OCI-LY7 (cell line): ENCODE measurements at regions not wholly inside any gene's neighbourhood (a gene's known extent, or its start where the extent isn't known, plus 50 kb on each side); places are given as distances from the start of the nearest gene placed in this dataset.

Source experiments
- BruUV-seq: library from RNA; stranded (reverse); fragments of 400-500 nt; replicated peaks from 2 replicates; lab custom pipeline; 2021; lab: Mats Ljungman, UMichigan
- CTCF ChIA-PET: fragments of 300-600 bp; sonication (Branson Sonifier 250); formaldehyde crosslinking; loops from one replicate; lab custom pipeline; 2022; ENCODE audit warnings: antibody characterized with exemption; ENCODE audit not compliant: unreplicated experiment; lab: Charles Lee
- POLR2A ChIA-PET: fragments of 300-600 bp; sonication (Branson Sonifier 250); formaldehyde crosslinking; loops from one replicate; lab custom pipeline; 2022; ENCODE audit warnings: antibody characterized with exemption; lab: Charles Lee
- DNase-seq: peaks from one replicate; pipeline ENCODE4 v3.0.0-alpha.2; 2015; ENCODE audit warnings: low spot score
- H2AFZ ChIP-seq: fragments of 200-600 bp; sonication (generic), shearing (Covaris generic); 2 replicates; pipeline ENCODE4 v1.6.1; 2014; ENCODE audit warnings: mild to moderate bottlenecking, antibody characterized with exemption, low read length, moderate library complexity
- H3K27ac ChIP-seq: fragments of 200-600 bp; sonication (generic); 2 replicates; pipeline ENCODE4 v1.5.1; 2014; ENCODE audit warnings: mixed run types, low read depth, mild to moderate bottlenecking, moderate library complexity, low read length, inconsistent platforms; ENCODE audit not compliant: poor library complexity, severe bottlenecking
- H3K36me3 ChIP-seq: fragments of 200-600 bp; sonication (generic); 2 replicates; pipeline ENCODE4 v1.6.1; 2014; ENCODE audit warnings: mild to moderate bottlenecking, antibody characterized with exemption, low read length, moderate library complexity, mixed read lengths; ENCODE audit not compliant: insufficient read depth
- H3K4me1 ChIP-seq: fragments of 200-600 bp; sonication (generic); 2 replicates; pipeline ENCODE4 v1.5.1; 2014; ENCODE audit warnings: mild to moderate bottlenecking, low read length; ENCODE audit not compliant: insufficient read depth, poor library complexity, severe bottlenecking
- H3K4me2 ChIP-seq: fragments of 200-600 bp; sonication (generic); 2 replicates; pipeline ENCODE4 v1.6.1; 2014; ENCODE audit warnings: mild to moderate bottlenecking, low read length
- H3K4me3 ChIP-seq: fragments of 200-600 bp; sonication (generic); 2 replicates; pipeline ENCODE4 v1.5.1; 2014; ENCODE audit warnings: mild to moderate bottlenecking, low read depth, low read length; ENCODE audit not compliant: poor library complexity, severe bottlenecking
- H3K79me2 ChIP-seq: fragments of 200-600 bp; sonication (generic); 2 replicates; pipeline ENCODE4 v1.6.1; 2016; ENCODE audit warnings: low read depth, mild to moderate bottlenecking, low read length, moderate library complexity, mixed read lengths; ENCODE audit not compliant: insufficient read depth
- H3K9me2 ChIP-seq: fragments of 200-600 bp; sonication (generic); 2 replicates; pipeline ENCODE4 v1.6.1; 2016; ENCODE audit warnings: mild to moderate bottlenecking, low read length, mixed read lengths; ENCODE audit not compliant: insufficient read depth
- H3K9me3 ChIP-seq: fragments of 200-600 bp; sonication (generic); 2 replicates; pipeline ENCODE4 v1.6.1; 2014; ENCODE audit warnings: mild to moderate bottlenecking, mixed run types, low read length, mixed read lengths
- H4K20me1 ChIP-seq: fragments of 200-600 bp; sonication (generic); 2 replicates; pipeline ENCODE4 v1.6.1; 2014; ENCODE audit warnings: mild to moderate bottlenecking, antibody characterized with exemption, low read length, moderate library complexity, mixed read lengths; ENCODE audit not compliant: insufficient read depth
- CTCF ChIP-seq: fragments of 200-600 bp; sonication (generic); conservative IDR thresholded peaks from 2 replicates; pipeline ENCODE4 v1.5.1; 2014; ENCODE audit warnings: mild to moderate bottlenecking, antibody characterized with exemption, low read length, moderate library complexity, mixed read lengths
- EZH2phosphoT487 ChIP-seq: fragments of 200-600 bp; sonication (generic); IDR thresholded peaks from 2 replicates; pipeline ENCODE4 v1.6.1; 2018; ENCODE audit warnings: low read depth, borderline replicate concordance, mild to moderate bottlenecking, mixed run types, antibody characterized with exemption, low read length, moderate library complexity, mixed read lengths
- intact Hi-C: fragments of 100-400 bp; cut with micrococcal nuclease; formaldehyde crosslinking; loops from one replicate; pipeline ENCODE4 v1.10.0; 2022; ENCODE audit not compliant: unreplicated experiment

GRCh38 chr4:84338367-84338766 is 160.7 kb downstream of the NKX6-1 start:
- Histone ChIP-seq H3K4me2 (no peak overlapping the region), H3K79me2 (no peaks in the 10 kb centered on the region), H3K4me3 (no peak overlapping the region), H3K27ac (no peak overlapping the region), H4K20me1 (no peaks in the 10 kb centered on the region), H2AFZ (no peak overlapping the region), H3K9me2 (no peaks in the 10 kb centered on the region), H3K4me1 (no peaks in the 10 kb centered on the region), H3K36me3 (no peaks in the 10 kb centered on the region), H3K9me3 (no peaks in the 10 kb centered on the region)
- intact Hi-C loops, result no loop called here
- no TSS peak for BruUV-seq
- CTCF ChIA-PET, result no interaction called here
- no peak for TF ChIP-seq CTCF
- no peak for TF ChIP-seq EZH2phosphoT487
- POLR2A ChIA-PET, result no interaction called here
- no peak for DNase-seq

GRCh38 chr4:84336964-84337705 is 162.0 kb downstream of the NKX6-1 start:
- Histone ChIP-seq H3K27ac (no peak overlapping the region), H3K4me1 (no peaks in the 10 kb centered on the region), H3K4me2 (no peak overlapping the region), H4K20me1 (no peaks in the 10 kb centered on the region), H3K9me2 (no peaks in the 10 kb centered on the region), H3K79me2 (no peaks in the 10 kb centered on the region), H3K4me3 (no peak overlapping the region), H3K9me3 (no peaks in the 10 kb centered on the region), H3K36me3 (no peaks in the 10 kb centered on the region), H2AFZ (no peak overlapping the region)
- ChIA-PET POLR2A (no interaction called here), CTCF (no interaction called here)
- TF ChIP-seq CTCF (no peak), EZH2phosphoT487 (no peak)
- no peak for DNase-seq
- BruUV-seq, result no TSS peak
- intact Hi-C loops, result no loop called here

- H2AFZ ChIP-seq, result no peak overlapping the region
- ChIA-PET CTCF (no interaction called here), POLR2A (no interaction called here)
- H3K4me2 ChIP-seq, result no peak overlapping the region
- no peaks in the 10 kb centered on the region for H3K79me2 ChIP-seq
- TF ChIP-seq EZH2phosphoT487, result no peak
- no peak for TF ChIP-seq CTCF
- H3K36me3 ChIP-seq, result no peaks in the 10 kb centered on the region
- no peak overlapping the region for H3K4me3 ChIP-seq
- no peak overlapping the region for H3K27ac ChIP-seq
- intact Hi-C loops, result no loop called here
- DNase-seq, result no peak
- no peaks in the 10 kb centered on the region for H3K9me2 ChIP-seq
- no peaks in the 10 kb centered on the region for H4K20me1 ChIP-seq
- no TSS peak for BruUV-seq
- no peaks in the 10 kb centered on the region for H3K4me1 ChIP-seq
- H3K9me3 ChIP-seq, result no peaks in the 10 kb centered on the region
These were observed 171.6 kb downstream of the NKX6-1 start for GRCh38 chr4:84327526-84327925.
